WTC11 (cell line): ENCODE measurements at regions not wholly inside any gene's neighbourhood (a gene's known extent, or its start where the extent isn't known, plus 50 kb on each side); places are given as distances from the start of the nearest gene placed in this dataset.

ENCODE experiments used
- ATAC-seq: fragments of 200-7000 bp; cut with Tn5 transposase; 2 replicates; pipeline ENCODE4 v1.10.0; 2021; ENCODE audit warnings: mild to moderate bottlenecking, moderate library complexity
- CTCF ChIA-PET: fragments of 300-600 bp; sonication (Branson Sonifier 250); formaldehyde crosslinking; loops from one replicate; lab custom pipeline; 2021; ENCODE audit warnings: antibody characterized with exemption; lab: Charles Lee
- POLR2A ChIA-PET: fragments of 350-600 bp; sonication (Branson Sonifier 250); formaldehyde crosslinking; loops from one replicate; lab custom pipeline; 2021; ENCODE audit warnings: antibody characterized with exemption; lab: Charles Lee
- DNase-seq: peaks from one replicate; pipeline ENCODE4 v3.0.0; 2021; ENCODE audit warnings: low spot score
- H3K27ac Mint-ChIP-seq: 2 replicates; pipeline ENCODE4 v1.8.0; 2021; ENCODE audit warnings: mixed read lengths
- H3K27me3 Mint-ChIP-seq: 2 replicates; pipeline ENCODE4 v1.8.0; 2021; ENCODE audit warnings: low read depth, mild to moderate bottlenecking, moderate library complexity, mixed read lengths
- H3K36me3 Mint-ChIP-seq: 2 replicates; pipeline ENCODE4 v1.8.0; 2021; ENCODE audit warnings: mixed read lengths
- H3K4me1 Mint-ChIP-seq: 2 replicates; pipeline ENCODE4 v1.8.0; 2022; ENCODE audit warnings: mixed read lengths
- H3K4me3 Mint-ChIP-seq: 2 replicates; pipeline ENCODE4 v1.8.0; 2021; ENCODE audit warnings: mild to moderate bottlenecking, moderate library complexity, mixed read lengths
- H3K9me3 Mint-ChIP-seq: 2 replicates; pipeline ENCODE4 v1.8.0; 2021; ENCODE audit warnings: mixed read lengths
- ATF3 ChIP-seq: sonication (generic); formaldehyde crosslinking; conservative IDR thresholded peaks from 2 replicates; pipeline ENCODE4 v1.8.1; 2022; ENCODE audit warnings: mild to moderate bottlenecking, missing genetic modification reagents
- CREM ChIP-seq: sonication (generic); formaldehyde crosslinking; IDR thresholded peaks from 2 replicates; pipeline ENCODE4 v1.8.1; 2022; ENCODE audit warnings: mild to moderate bottlenecking, missing genetic modification reagents, moderate library complexity
- E2F5 ChIP-seq: sonication (generic); formaldehyde crosslinking; IDR thresholded peaks from 2 replicates; pipeline ENCODE4 v1.8.1; 2022; ENCODE audit warnings: mild to moderate bottlenecking, moderate library complexity, missing genetic modification reagents
- EMX1 ChIP-seq: fragments of 250-450 bp; sonication (Bioruptor Pico); IDR thresholded peaks from 2 replicates; pipeline ENCODE4 v1.8.0; 2021; ENCODE audit warnings: mild to moderate bottlenecking
- HMGXB4 ChIP-seq: sonication (generic); formaldehyde crosslinking; IDR thresholded peaks from 2 replicates; pipeline ENCODE4 v1.8.1; 2023; ENCODE audit warnings: mild to moderate bottlenecking, moderate library complexity, missing genetic modification reagents
- JAZF1 ChIP-seq: fragments of 250-450 bp; sonication (Bioruptor Pico); IDR thresholded peaks from 2 replicates; pipeline ENCODE4 v1.9.0; 2021; ENCODE audit warnings: moderate library complexity, mild to moderate bottlenecking, inconsistent platforms
- MAX ChIP-seq: sonication (generic); formaldehyde crosslinking; IDR thresholded peaks from 2 replicates; pipeline ENCODE4 v1.8.0; 2022; ENCODE audit warnings: mild to moderate bottlenecking, missing genetic modification reagents
- OVOL2 ChIP-seq: fragments of 250-450 bp; sonication (Bioruptor Pico); IDR thresholded peaks from 2 replicates; pipeline ENCODE4 v1.9.0; 2021; ENCODE audit warnings: mild to moderate bottlenecking, borderline replicate concordance
- PREB ChIP-seq: sonication (generic); formaldehyde crosslinking; IDR thresholded peaks from 2 replicates; pipeline ENCODE4 v1.8.1; 2022; ENCODE audit warnings: mild to moderate bottlenecking, missing genetic modification reagents, moderate library complexity, borderline replicate concordance
- PRRX2 ChIP-seq: fragments of 250-450 bp; sonication (Bioruptor Pico); IDR thresholded peaks from 2 replicates; pipeline ENCODE4 v1.8.0; 2021; ENCODE audit warnings: mild to moderate bottlenecking
- SMAD3 ChIP-seq: sonication (generic); formaldehyde crosslinking; IDR thresholded peaks from 2 replicates; pipeline ENCODE4 v1.8.0; 2022; ENCODE audit warnings: missing genetic modification reagents, mild to moderate bottlenecking, borderline replicate concordance
- SOX15 ChIP-seq: fragments of 250-450 bp; sonication (Bioruptor Pico); IDR thresholded peaks from 2 replicates; pipeline ENCODE4 v1.9.0; 2021; ENCODE audit warnings: mild to moderate bottlenecking
- ZMAT4 ChIP-seq: fragments of 250-450 bp; sonication (Bioruptor Pico); IDR thresholded peaks from 2 replicates; pipeline ENCODE4 v1.9.0; 2021; ENCODE audit warnings: mild to moderate bottlenecking
- ZNF138 ChIP-seq: sonication (generic); formaldehyde crosslinking; conservative IDR thresholded peaks from 2 replicates; pipeline ENCODE4 v1.8.1; 2022; ENCODE audit warnings: mild to moderate bottlenecking, moderate library complexity, missing genetic modification reagents
- ZNF317 ChIP-seq: sonication (generic); formaldehyde crosslinking; IDR thresholded peaks from 2 replicates; pipeline ENCODE4 v1.8.1; 2023; ENCODE audit warnings: low read depth, mild to moderate bottlenecking, moderate library complexity, missing genetic modification reagents, borderline replicate concordance
- ZNF423 ChIP-seq: fragments of 250-450 bp; sonication (Bioruptor Pico); IDR thresholded peaks from 2 replicates; pipeline ENCODE4 v2.1.2; 2022; ENCODE audit warnings: mild to moderate bottlenecking, moderate library complexity
- ZNF671 ChIP-seq: fragments of 250-450 bp; sonication (Bioruptor Pico); IDR thresholded peaks from 2 replicates; pipeline ENCODE4 v1.8.0; 2021; ENCODE audit warnings: mild to moderate bottlenecking
- TF ChIP-seq, protein P1 (sequence below): fragments of 250-450 bp; sonication (Bioruptor Pico); IDR thresholded peaks from 2 replicates; pipeline ENCODE4 v2.1.2; 2022; ENCODE audit warnings: mild to moderate bottlenecking, moderate library complexity
- TF ChIP-seq, protein P2 (sequence below): sonication (generic); formaldehyde crosslinking; IDR thresholded peaks from 2 replicates; pipeline ENCODE4 v1.8.1; 2022; ENCODE audit warnings: low read depth, mild to moderate bottlenecking, moderate library complexity, missing genetic modification reagents, borderline replicate concordance
- TF ChIP-seq, protein P3 (sequence below): fragments of 250-450 bp; sonication (Bioruptor Pico); IDR thresholded peaks from 2 replicates; pipeline ENCODE4 v1.9.0; 2021; ENCODE audit warnings: mild to moderate bottlenecking, borderline replicate concordance
- TF ChIP-seq, protein P4 (sequence below): sonication (generic); formaldehyde crosslinking; IDR thresholded peaks from 2 replicates; pipeline ENCODE4 v1.8.0; 2022; ENCODE audit warnings: missing genetic modification reagents

DNA sequence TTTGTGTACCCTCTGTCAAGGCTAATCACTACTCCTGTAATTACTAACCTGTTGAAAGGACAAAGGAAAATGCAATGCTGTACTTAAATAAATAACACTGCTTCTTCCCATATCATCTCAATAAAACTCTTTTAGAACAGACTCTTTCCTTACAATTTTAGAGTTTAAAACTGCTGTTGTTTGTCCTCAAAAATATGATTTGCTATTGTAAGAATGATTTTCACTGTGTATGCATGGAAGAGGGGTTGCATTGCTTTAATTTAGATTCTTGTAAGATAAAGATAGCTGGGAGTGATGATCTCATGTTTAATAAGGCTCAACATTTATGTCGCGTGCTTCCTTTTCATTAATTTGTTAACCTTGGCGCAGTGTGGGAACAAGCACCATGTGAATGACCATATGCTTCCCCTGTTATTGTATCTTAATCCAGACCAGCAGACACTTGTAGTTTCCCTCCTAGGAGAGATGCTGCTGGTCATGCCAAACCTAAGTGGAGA lies 89.8 kb upstream of the ATXN1 start:
- Mint-ChIP-seq H3K36me3 (no peaks in the 10 kb centered on the region), H3K4me1 (peaks cover 16% of the 10 kb centered on the region), H3K27me3 (no peaks in the 10 kb centered on the region), H3K4me3 (no peak overlapping the region), H3K27ac (no peak overlapping the region), H3K9me3 (no peaks in the 10 kb centered on the region)
- TF ChIP-seq OVOL2 (no peak), JAZF1 (CRISPR knock-in tag) (no peak), EMX1 (CRISPR knock-in tag) (no peak), E2F5 (CRISPR knock-in tag) (no peak), PREB (no peak), ATF3 (CRISPR knock-in tag) (no peak), SMAD3 (CRISPR knock-in tag) (no peak), MAX (CRISPR knock-in tag) (no peak), ZMAT4 (CRISPR knock-in tag) (no peak), ZNF317 (no peak), ZNF423 (CRISPR knock-in tag) (no peak), SOX15 (CRISPR knock-in tag) (no peak), PRRX2 (CRISPR knock-in tag) (no peak), ZNF138 (CRISPR knock-in tag) (no peak), ZNF671 (CRISPR knock-in tag) (no peak)
- TF ChIP-seq, protein P1, sequence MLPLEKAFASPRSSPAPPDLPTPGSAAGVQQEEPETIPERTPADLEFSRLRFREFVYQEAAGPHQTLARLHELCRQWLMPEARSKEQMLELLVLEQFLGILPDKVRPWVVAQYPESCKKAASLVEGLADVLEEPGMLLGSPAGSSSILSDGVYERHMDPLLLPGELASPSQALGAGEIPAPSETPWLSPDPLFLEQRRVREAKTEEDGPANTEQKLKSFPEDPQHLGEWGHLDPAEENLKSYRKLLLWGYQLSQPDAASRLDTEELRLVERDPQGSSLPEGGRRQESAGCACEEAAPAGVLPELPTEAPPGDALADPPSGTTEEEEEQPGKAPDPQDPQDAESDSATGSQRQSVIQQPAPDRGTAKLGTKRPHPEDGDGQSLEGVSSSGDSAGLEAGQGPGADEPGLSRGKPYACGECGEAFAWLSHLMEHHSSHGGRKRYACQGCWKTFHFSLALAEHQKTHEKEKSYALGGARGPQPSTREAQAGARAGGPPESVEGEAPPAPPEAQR = no peak
- TF ChIP-seq, protein P2, sequence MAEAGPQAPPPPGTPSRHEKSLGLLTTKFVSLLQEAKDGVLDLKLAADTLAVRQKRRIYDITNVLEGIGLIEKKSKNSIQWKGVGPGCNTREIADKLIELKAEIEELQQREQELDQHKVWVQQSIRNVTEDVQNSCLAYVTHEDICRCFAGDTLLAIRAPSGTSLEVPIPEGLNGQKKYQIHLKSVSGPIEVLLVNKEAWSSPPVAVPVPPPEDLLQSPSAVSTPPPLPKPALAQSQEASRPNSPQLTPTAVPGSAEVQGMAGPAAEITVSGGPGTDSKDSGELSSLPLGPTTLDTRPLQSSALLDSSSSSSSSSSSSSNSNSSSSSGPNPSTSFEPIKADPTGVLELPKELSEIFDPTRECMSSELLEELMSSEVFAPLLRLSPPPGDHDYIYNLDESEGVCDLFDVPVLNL (CRISPR knock-in tag) = no peak
- CTCF ChIA-PET = no interaction called here
- DNase-seq (no peak), ATAC-seq (no peak)
- POLR2A ChIA-PET = no interaction called here

DNA sequence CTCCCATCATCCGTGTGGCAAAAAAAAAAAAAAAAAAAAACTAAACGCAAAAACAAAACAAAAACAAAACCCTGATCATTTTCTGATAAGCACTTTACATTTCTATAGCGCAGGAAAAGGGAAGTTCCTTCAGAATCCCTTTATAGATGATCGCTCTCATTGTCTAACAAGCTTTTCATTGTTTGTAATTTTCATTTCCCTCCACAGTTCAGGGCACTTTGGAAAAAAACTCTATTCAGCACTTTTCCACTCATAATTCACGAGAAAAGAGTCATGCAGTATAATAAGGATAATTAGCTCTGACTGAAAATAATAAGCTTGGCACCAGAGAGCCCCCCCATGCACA lies 89.4 kb upstream of the ATXN1 start:
- no peaks in the 10 kb centered on the region for H3K27me3 Mint-ChIP-seq
- ATAC-seq (no peak), DNase-seq (no peak)
- H3K4me3 Mint-ChIP-seq = no peak overlapping the region
- CTCF ChIA-PET = no interaction called here
- H3K36me3 Mint-ChIP-seq = no peaks in the 10 kb centered on the region
- H3K9me3 Mint-ChIP-seq = no peaks in the 10 kb centered on the region
- peaks cover 16% of the 10 kb centered on the region for H3K4me1 Mint-ChIP-seq
- POLR2A ChIA-PET = no interaction called here
- H3K27ac Mint-ChIP-seq = no peak overlapping the region
- TF ChIP-seq PRRX2 (CRISPR knock-in tag) = no peak
- TF ChIP-seq, protein P3, sequence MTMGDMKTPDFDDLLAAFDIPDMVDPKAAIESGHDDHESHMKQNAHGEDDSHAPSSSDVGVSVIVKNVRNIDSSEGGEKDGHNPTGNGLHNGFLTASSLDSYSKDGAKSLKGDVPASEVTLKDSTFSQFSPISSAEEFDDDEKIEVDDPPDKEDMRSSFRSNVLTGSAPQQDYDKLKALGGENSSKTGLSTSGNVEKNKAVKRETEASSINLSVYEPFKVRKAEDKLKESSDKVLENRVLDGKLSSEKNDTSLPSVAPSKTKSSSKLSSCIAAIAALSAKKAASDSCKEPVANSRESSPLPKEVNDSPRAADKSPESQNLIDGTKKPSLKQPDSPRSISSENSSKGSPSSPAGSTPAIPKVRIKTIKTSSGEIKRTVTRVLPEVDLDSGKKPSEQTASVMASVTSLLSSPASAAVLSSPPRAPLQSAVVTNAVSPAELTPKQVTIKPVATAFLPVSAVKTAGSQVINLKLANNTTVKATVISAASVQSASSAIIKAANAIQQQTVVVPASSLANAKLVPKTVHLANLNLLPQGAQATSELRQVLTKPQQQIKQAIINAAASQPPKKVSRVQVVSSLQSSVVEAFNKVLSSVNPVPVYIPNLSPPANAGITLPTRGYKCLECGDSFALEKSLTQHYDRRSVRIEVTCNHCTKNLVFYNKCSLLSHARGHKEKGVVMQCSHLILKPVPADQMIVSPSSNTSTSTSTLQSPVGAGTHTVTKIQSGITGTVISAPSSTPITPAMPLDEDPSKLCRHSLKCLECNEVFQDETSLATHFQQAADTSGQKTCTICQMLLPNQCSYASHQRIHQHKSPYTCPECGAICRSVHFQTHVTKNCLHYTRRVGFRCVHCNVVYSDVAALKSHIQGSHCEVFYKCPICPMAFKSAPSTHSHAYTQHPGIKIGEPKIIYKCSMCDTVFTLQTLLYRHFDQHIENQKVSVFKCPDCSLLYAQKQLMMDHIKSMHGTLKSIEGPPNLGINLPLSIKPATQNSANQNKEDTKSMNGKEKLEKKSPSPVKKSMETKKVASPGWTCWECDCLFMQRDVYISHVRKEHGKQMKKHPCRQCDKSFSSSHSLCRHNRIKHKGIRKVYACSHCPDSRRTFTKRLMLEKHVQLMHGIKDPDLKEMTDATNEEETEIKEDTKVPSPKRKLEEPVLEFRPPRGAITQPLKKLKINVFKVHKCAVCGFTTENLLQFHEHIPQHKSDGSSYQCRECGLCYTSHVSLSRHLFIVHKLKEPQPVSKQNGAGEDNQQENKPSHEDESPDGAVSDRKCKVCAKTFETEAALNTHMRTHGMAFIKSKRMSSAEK = no peak
- no peak for TF ChIP-seq CREM (CRISPR knock-in tag)
- TF ChIP-seq, protein P4, sequence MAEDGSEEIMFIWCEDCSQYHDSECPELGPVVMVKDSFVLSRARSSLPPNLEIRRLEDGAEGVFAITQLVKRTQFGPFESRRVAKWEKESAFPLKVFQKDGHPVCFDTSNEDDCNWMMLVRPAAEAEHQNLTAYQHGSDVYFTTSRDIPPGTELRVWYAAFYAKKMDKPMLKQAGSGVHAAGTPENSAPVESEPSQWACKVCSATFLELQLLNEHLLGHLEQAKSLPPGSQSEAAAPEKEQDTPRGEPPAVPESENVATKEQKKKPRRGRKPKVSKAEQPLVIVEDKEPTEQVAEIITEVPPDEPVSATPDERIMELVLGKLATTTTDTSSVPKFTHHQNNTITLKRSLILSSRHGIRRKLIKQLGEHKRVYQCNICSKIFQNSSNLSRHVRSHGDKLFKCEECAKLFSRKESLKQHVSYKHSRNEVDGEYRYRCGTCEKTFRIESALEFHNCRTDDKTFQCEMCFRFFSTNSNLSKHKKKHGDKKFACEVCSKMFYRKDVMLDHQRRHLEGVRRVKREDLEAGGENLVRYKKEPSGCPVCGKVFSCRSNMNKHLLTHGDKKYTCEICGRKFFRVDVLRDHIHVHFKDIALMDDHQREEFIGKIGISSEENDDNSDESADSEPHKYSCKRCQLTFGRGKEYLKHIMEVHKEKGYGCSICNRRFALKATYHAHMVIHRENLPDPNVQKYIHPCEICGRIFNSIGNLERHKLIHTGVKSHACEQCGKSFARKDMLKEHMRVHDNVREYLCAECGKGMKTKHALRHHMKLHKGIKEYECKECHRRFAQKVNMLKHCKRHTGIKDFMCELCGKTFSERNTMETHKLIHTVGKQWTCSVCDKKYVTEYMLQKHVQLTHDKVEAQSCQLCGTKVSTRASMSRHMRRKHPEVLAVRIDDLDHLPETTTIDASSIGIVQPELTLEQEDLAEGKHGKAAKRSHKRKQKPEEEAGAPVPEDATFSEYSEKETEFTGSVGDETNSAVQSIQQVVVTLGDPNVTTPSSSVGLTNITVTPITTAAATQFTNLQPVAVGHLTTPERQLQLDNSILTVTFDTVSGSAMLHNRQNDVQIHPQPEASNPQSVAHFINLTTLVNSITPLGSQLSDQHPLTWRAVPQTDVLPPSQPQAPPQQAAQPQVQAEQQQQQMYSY (CRISPR knock-in tag) = no peak
- no peak for TF ChIP-seq HMGXB4 (CRISPR knock-in tag)
